H9 (cell line): ENCODE measurements at regions not wholly inside any gene's neighbourhood (a gene's known extent, or its start where the extent isn't known, plus 50 kb on each side); places are given as distances from the start of the nearest gene placed in this dataset.

ENCODE experiments used
- DNase-seq: peaks from one replicate; pipeline ENCODE4 v3.0.0-alpha.2; 2017
- H2AFZ ChIP-seq: one replicate; pipeline ENCODE4 v1.6.1; 2013; ENCODE audit warnings: mild to moderate bottlenecking, low read length, control low read depth, moderate library complexity
- H2AK5ac ChIP-seq: 2 replicates; pipeline ENCODE4 v1.6.1; 2013; ENCODE audit warnings: low read length, control low read depth, mixed read lengths; ENCODE audit not compliant: insufficient read length
- H2BK120ac ChIP-seq: one replicate; pipeline ENCODE4 v1.6.1; 2013; ENCODE audit warnings: low read depth, mild to moderate bottlenecking, low read length, control low read depth, inconsistent platforms; ENCODE audit not compliant: poor library complexity, severe bottlenecking
- H2BK12ac ChIP-seq: 2 replicates; pipeline ENCODE4 v1.6.1; 2013; ENCODE audit warnings: low read length, control low read depth, mixed read lengths, low read depth; ENCODE audit not compliant: insufficient read length
- H2BK15ac ChIP-seq: 2 replicates; pipeline ENCODE4 v1.6.1; 2013; ENCODE audit warnings: low read depth, low read length, control low read depth
- H2BK20ac ChIP-seq: one replicate; pipeline ENCODE4 v1.6.1; 2013; ENCODE audit warnings: low read depth, mild to moderate bottlenecking, low read length, control low read depth, inconsistent platforms; ENCODE audit not compliant: poor library complexity, severe bottlenecking
- H2BK5ac ChIP-seq: 2 replicates; pipeline ENCODE4 v1.6.1; 2013; ENCODE audit warnings: low read length, control low read depth, mixed read lengths; ENCODE audit not compliant: insufficient read length
- H3K14ac ChIP-seq: 2 replicates; pipeline ENCODE4 v1.6.1; 2013; ENCODE audit warnings: low read length, control low read depth; ENCODE audit not compliant: insufficient read depth
- H3K18ac ChIP-seq: 2 replicates; pipeline ENCODE4 v1.6.1; 2013; ENCODE audit warnings: low read depth, mild to moderate bottlenecking, mixed read lengths, low read length, control low read depth; ENCODE audit not compliant: insufficient read length
- H3K23ac ChIP-seq: 2 replicates; pipeline ENCODE4 v1.6.1; 2013; ENCODE audit warnings: low read length, control low read depth, mixed read lengths, low read depth; ENCODE audit not compliant: insufficient read length
- H3K23me2 ChIP-seq: 2 replicates; pipeline ENCODE4 v1.6.1; 2013; ENCODE audit warnings: low read depth, mild to moderate bottlenecking, mixed read lengths, low read length, control low read depth; ENCODE audit not compliant: insufficient read length, poor library complexity, severe bottlenecking
- H3K27ac ChIP-seq: 2 replicates; pipeline ENCODE4 v1.5.1; 2013; ENCODE audit warnings: low read length, control low read depth, mixed read lengths, low read depth; ENCODE audit not compliant: insufficient read length
- H3K27me3 ChIP-seq: 2 replicates; pipeline ENCODE4 v1.6.1; 2013; ENCODE audit warnings: low read length, control low read depth, inconsistent platforms; ENCODE audit not compliant: insufficient read depth
- H3K4ac ChIP-seq: 2 replicates; pipeline ENCODE4 v1.6.1; 2013; ENCODE audit warnings: low read depth, mild to moderate bottlenecking, control low read depth, inconsistent platforms, low read length, moderate library complexity
- H3K4me1 ChIP-seq: 2 replicates; pipeline ENCODE4 v1.6.1; 2013; ENCODE audit warnings: low read length, control low read depth, inconsistent platforms; ENCODE audit not compliant: insufficient read depth
- H3K4me2 ChIP-seq: 2 replicates; pipeline ENCODE4 v1.6.1; 2013; ENCODE audit warnings: low read length, control low read depth, mixed read lengths; ENCODE audit not compliant: insufficient read length, insufficient read depth
- H3K56ac ChIP-seq: 2 replicates; pipeline ENCODE4 v1.6.1; 2013; ENCODE audit warnings: low read depth, mild to moderate bottlenecking, mixed read lengths, low read length, control low read depth; ENCODE audit not compliant: insufficient read length
- H3K79me1 ChIP-seq: 2 replicates; pipeline ENCODE4 v1.6.1; 2013; ENCODE audit warnings: low read depth, mild to moderate bottlenecking, moderate library complexity, low read length, control low read depth, inconsistent platforms; ENCODE audit not compliant: insufficient read depth, poor library complexity, severe bottlenecking
- H3K79me2 ChIP-seq: 2 replicates; pipeline ENCODE4 v1.6.1; 2013; ENCODE audit warnings: low read length, control low read depth, inconsistent platforms; ENCODE audit not compliant: insufficient read depth
- H3K9ac ChIP-seq: 2 replicates; pipeline ENCODE4 v1.6.1; 2013; ENCODE audit warnings: low read length, control low read depth, mixed read lengths; ENCODE audit not compliant: insufficient read length; ENCODE audit errors: extremely low read depth
- H3K9me3 ChIP-seq: one replicate; pipeline ENCODE4 v1.6.1; 2013; ENCODE audit warnings: low read depth, low read length, inconsistent platforms; ENCODE audit not compliant: control insufficient read depth
- H3T11ph ChIP-seq: one replicate; pipeline ENCODE4 v1.6.1; 2013; ENCODE audit warnings: mild to moderate bottlenecking, low read length, control low read depth, inconsistent platforms
- H4K20me1 ChIP-seq: one replicate; pipeline ENCODE4 v1.6.1; 2013; ENCODE audit not compliant: control insufficient read depth, insufficient read length, insufficient read depth
- H4K5ac ChIP-seq: 2 replicates; pipeline ENCODE4 v1.6.1; 2013; ENCODE audit warnings: low read depth, mild to moderate bottlenecking, mixed read lengths, low read length, control low read depth; ENCODE audit not compliant: insufficient read length
- H4K8ac ChIP-seq: replicated peaks from 2 replicates; pipeline ENCODE4 v1.6.1; 2013; ENCODE audit warnings: low read length, control low read depth, mixed read lengths, low read depth; ENCODE audit not compliant: insufficient read length
- H4K91ac ChIP-seq: 2 replicates; pipeline ENCODE4 v1.6.1; 2013; ENCODE audit warnings: low read depth, mild to moderate bottlenecking, moderate library complexity, mixed read lengths, low read length, control low read depth; ENCODE audit not compliant: insufficient read length
- H3K27ac Mint-ChIP-seq, 3 experiments: 2 replicates in 2 of 3; 3 replicates in 1 of 3; pipeline ENCODE4 v1.8.0; 2020 to 2021; ENCODE audit warnings: mixed read lengths in 3 of 3, mild to moderate bottlenecking in 1 of 3, moderate library complexity in 1 of 3
- H3K27me3 Mint-ChIP-seq: 2 replicates; pipeline ENCODE4 v1.8.0; 2021; ENCODE audit warnings: low read depth, mild to moderate bottlenecking, moderate library complexity, mixed read lengths
- H3K36me3 Mint-ChIP-seq, 3 experiments: 2 replicates in 2 of 3; 3 replicates in 1 of 3; pipeline ENCODE4 v1.8.0; 2020 to 2021; ENCODE audit warnings: low read depth in 3 of 3, mixed read lengths in 3 of 3; ENCODE audit not compliant: insufficient read depth in 1 of 3
- H3K4me1 Mint-ChIP-seq, 2 experiments: 2 replicates each; pipeline ENCODE4 v1.8.0; 2020; ENCODE audit warnings: mixed read lengths in 2 of 2
- H3K4me3 Mint-ChIP-seq, 2 experiments: 2 replicates in 1 of 2; 3 replicates in 1 of 2; pipeline ENCODE4 v1.8.0; 2020 to 2021; ENCODE audit warnings: mild to moderate bottlenecking in 2 of 2, mixed read lengths in 2 of 2, moderate library complexity in 1 of 2
- H3K9me3 Mint-ChIP-seq, 2 experiments: 2 replicates in 1 of 2; 3 replicates in 1 of 2; pipeline ENCODE4 v1.8.0; 2020; ENCODE audit warnings: mild to moderate bottlenecking in 2 of 2, mixed read lengths in 2 of 2, moderate library complexity in 1 of 2
- CTCF ChIP-seq: fragments of 200-600 bp; sonication (generic); conservative IDR thresholded peaks from 3 replicates; pipeline ENCODE4 v1.8.0; 2021; ENCODE audit warnings: antibody characterized with exemption, mild to moderate bottlenecking
- WGBS: extraction: QIAGEN DNeasy Blood & Tissue Kit; methylation state at CpG from one replicate; pipeline ENCODE4 v1.1.7; 2013; ENCODE audit warnings: missing lambda C conversion rate, low lambda C conversion rate, mixed read lengths; ENCODE audit not compliant: insufficient read length; ENCODE audit errors: extremely low coverage; 5-methylcytosine and 5-hydroxymethylcytosine counted together

GRCh38 chr10:87605628-87606251, 53.9 kb upstream of the PAPSS2 start:
- H3K79me1 ChIP-seq, result no peaks in the 10 kb centered on the region
- H3K14ac ChIP-seq, result no peak overlapping the region
- no peak overlapping the region for H3K27ac ChIP-seq
- no peak overlapping the region for H3K23ac ChIP-seq
- no peak overlapping the region for H3T11ph ChIP-seq
- no peak overlapping the region for H4K91ac ChIP-seq
- H4K8ac ChIP-seq, result no peak overlapping the region
- H3K27ac Mint-ChIP-seq, result peak overlapping the region in 1 of 3 experiments; percentile 37; a peak in 4 of 7 replicates
- H2BK12ac ChIP-seq, result no peak overlapping the region
- no peaks in the 10 kb centered on the region for H3K27me3 ChIP-seq
- no peak overlapping the region for H2BK20ac ChIP-seq
- no peak overlapping the region for H3K4me3 Mint-ChIP-seq
- no peak for TF ChIP-seq CTCF
- peaks cover 30 to 41% of the 10 kb centered on the region in 2 experiments for H3K4me1 Mint-ChIP-seq
- H3K18ac ChIP-seq, result no peak overlapping the region
- no peaks in the 10 kb centered on the region; the same call in 1 of the 2 replicates for H3K27me3 Mint-ChIP-seq
- H3K9me3 ChIP-seq, result no peaks in the 10 kb centered on the region
- no peak overlapping the region for H3K9ac ChIP-seq
- H3K56ac ChIP-seq, result no peak overlapping the region
- H3K9me3 Mint-ChIP-seq, result peaks cover 3 to 6% of the 10 kb centered on the region in 2 experiments
- H3K23me2 ChIP-seq, result no peaks in the 10 kb centered on the region
- H3K4ac ChIP-seq, result no peak overlapping the region
- H4K5ac ChIP-seq, result no peak overlapping the region
- peaks cover 4% of the 10 kb centered on the region; the same call in 1 of the 2 replicates for H3K4me1 ChIP-seq
- H3K4me2 ChIP-seq, result no peak overlapping the region
- H2BK120ac ChIP-seq, result no peak overlapping the region
- H2BK15ac ChIP-seq, result no peak overlapping the region
- H4K20me1 ChIP-seq, result no peaks in the 10 kb centered on the region
- DNase-seq, result no peak
- no CpG with 5 or more reads among the region's 4 CpGs for WGBS
- no peaks in the 10 kb centered on the region for H3K79me2 ChIP-seq
- H3K36me3 Mint-ChIP-seq, result peaks cover 3 to 6% (median 4%) of the 10 kb centered on the region in 3 experiments
- H2BK5ac ChIP-seq, result no peak overlapping the region
- H2AFZ ChIP-seq, result no peak overlapping the region
- H2AK5ac ChIP-seq, result no peak overlapping the region
